GM19351 (cell line): ENCODE measurements at regions not wholly inside any gene's neighbourhood (a gene's known extent, or its start where the extent isn't known, plus 50 kb on each side); places are given as distances from the start of the nearest gene placed in this dataset.

Experiments used
- ATAC-seq: cut with Tn5 transposase; IDR thresholded peaks from one replicate; pipeline ENCODE4 v1.9.1; 2021; ENCODE audit warnings: mild to moderate bottlenecking, moderate library complexity; ENCODE audit not compliant: unreplicated experiment

GRCh38 chr12:9260931-9261330 is 52.7 kb upstream of the PZP start:
- no peak for ATAC-seq

- ATAC-seq = no peak
Observed at GRCh38 chr12:9258676-9259075, 50.5 kb upstream of the PZP start.
